Esophagus muscularis mucosa (tissue), 4 donors: ENCODE measurements at regions not wholly inside any gene's neighbourhood (a gene's known extent, or its start where the extent isn't known, plus 50 kb on each side); places are given as distances from the start of the nearest gene placed in this dataset.

ENCODE experiments used
- DNase-seq: peaks from one replicate; pipeline ENCODE4 v3.0.0-alpha.2; 2017; ENCODE audit errors: extremely low spot score
- H3K27ac ChIP-seq, 4 donors: fragments of 200-600 bp; sonication (generic); replicated peaks in 1 of 4; 1 replicate in 3 of 4; 2 replicates in 1 of 4; pipeline ENCODE4 v1.5.1; 2016 to 2019; ENCODE audit warnings: mild to moderate bottlenecking in 1 of 4
- H3K27me3 ChIP-seq, 4 donors: fragments of 200-600 bp; sonication (generic); one replicate each; pipeline versions ENCODE4 v1.5.1 to v1.6.0; 2016 to 2019
- H3K36me3 ChIP-seq, 4 donors: fragments of 200-600 bp; sonication (generic); one replicate each; pipeline ENCODE4 v1.5.1; 2016 to 2019
- H3K4me1 ChIP-seq, 4 donors: fragments of 200-600 bp; sonication (generic); one replicate each; pipeline ENCODE4 v1.5.1; 2016 to 2019
- H3K4me3 ChIP-seq, 4 donors: fragments of 200-600 bp; sonication (generic); 1 replicate in 2 of 4; 2 replicates in 2 of 4; pipeline ENCODE4 v1.5.1; 2016 to 2019; ENCODE audit warnings: mild to moderate bottlenecking in 4 of 4, moderate library complexity in 1 of 4
- H3K9me3 ChIP-seq, 4 donors: fragments of 200-600 bp; sonication (generic); 1 replicate in 3 of 4; 2 replicates in 1 of 4; pipeline ENCODE4 v1.5.1; 2016 to 2019
- CTCF ChIP-seq, 3 experiments: fragments of 200-600 bp in 2 of 3; fragments of 450-650 bp in 1 of 3; sonication (generic) in 2 of 3; IDR thresholded peaks; one replicate each; pipeline ENCODE4 v1.5.1; 2017 to 2019; ENCODE audit warnings: antibody characterized with exemption in 3 of 3, mild to moderate bottlenecking in 2 of 3, moderate library complexity in 1 of 3
- EP300 ChIP-seq: sonication (generic); formaldehyde crosslinking; IDR thresholded peaks from one replicate; pipeline ENCODE4 v1.6.1; 2017; ENCODE audit warnings: antibody characterized with exemption
- POLR2A ChIP-seq: fragments of 450-650 bp; IDR thresholded peaks from one replicate; pipeline ENCODE4 v1.6.1; 2017; ENCODE audit warnings: antibody characterized with exemption, moderate library complexity, mild to moderate bottlenecking, low read depth
- POLR2AphosphoS5 ChIP-seq, 2 donors: sonication (generic); formaldehyde crosslinking; IDR thresholded peaks; one replicate each; pipeline ENCODE4 v1.6.1; 2017; ENCODE audit warnings: antibody characterized with exemption in 2 of 2
- WGBS: methylation state at CpG from one replicate; pipeline ENCODE4 v1.1.5; 2018; 5-methylcytosine and 5-hydroxymethylcytosine counted together
- intact Hi-C: fragments of 100-400 bp; cut with DNase I; formaldehyde crosslinking; loops from one replicate; pipeline ENCODE4 v1.15.1; 2023

GRCh38 chr3:22101351-22101750 lies 350.3 kb upstream of the ZNF385D start:
- intact Hi-C loops: no loop called here
- H3K9me3 ChIP-seq: no peaks in the 10 kb centered on the region
- no peak overlapping the region for H3K27ac ChIP-seq
- no peak overlapping the region for H3K4me3 ChIP-seq
- H3K27me3 ChIP-seq: no peaks in the 10 kb centered on the region
- DNase-seq: no peak
- TF ChIP-seq EP300: no peak
- TF ChIP-seq POLR2AphosphoS5 (IDR thresholded peaks at IDR 0.05): no peak
- no peak for TF ChIP-seq CTCF (IDR thresholded peaks at IDR 0.05)
- TF ChIP-seq POLR2A: no peak
- no peaks in the 10 kb centered on the region for H3K36me3 ChIP-seq
- 73% methylated on average over 6 of the region's 6 CpGs for WGBS
- no peaks in the 10 kb centered on the region for H3K4me1 ChIP-seq

- Histone ChIP-seq H3K36me3 (no peaks in the 10 kb centered on the region), H3K9me3 (no peaks in the 10 kb centered on the region), H3K27me3 (no peaks in the 10 kb centered on the region), H3K27ac (no peak overlapping the region), H3K4me1 (no peaks in the 10 kb centered on the region), H3K4me3 (no peak overlapping the region)
- WGBS: 95% methylated on average over 1 of the region's 1 CpG
- no peak for TF ChIP-seq CTCF (IDR thresholded peaks at IDR 0.05)
- no peak for TF ChIP-seq EP300
- no peak for TF ChIP-seq POLR2A
- no peak for TF ChIP-seq POLR2AphosphoS5 (IDR thresholded peaks at IDR 0.05)
- intact Hi-C loops: no loop called here
- DNase-seq: no peak
Measured at GRCh38 chr3:22101811-22102210, 350.8 kb upstream of the ZNF385D start.

- no peaks in the 10 kb centered on the region for H3K9me3 ChIP-seq
- H3K27ac ChIP-seq: no peak overlapping the region
- no peaks in the 10 kb centered on the region for H3K4me1 ChIP-seq
- H3K36me3 ChIP-seq: no peaks in the 10 kb centered on the region
- no peak overlapping the region for H3K4me3 ChIP-seq
- H3K27me3 ChIP-seq: no peaks in the 10 kb centered on the region
- intact Hi-C loops: no loop called here
- WGBS: 85% methylated on average over 1 of the region's 1 CpG
- DNase-seq: no peak
- TF ChIP-seq CTCF (IDR thresholded peaks at IDR 0.05): no peak
- TF ChIP-seq POLR2AphosphoS5 (IDR thresholded peaks at IDR 0.05): no peak
- TF ChIP-seq POLR2A: no peak
- no peak for TF ChIP-seq EP300
Measured at GRCh38 chr3:22103423-22103822, 352.4 kb upstream of the ZNF385D start.

- intact Hi-C loops: no loop called here
- Histone ChIP-seq H3K27me3 (no peaks in the 10 kb centered on the region), H3K27ac (no peak overlapping the region), H3K36me3 (no peaks in the 10 kb centered on the region), H3K9me3 (no peaks in the 10 kb centered on the region), H3K4me3 (no peak overlapping the region), H3K4me1 (no peaks in the 10 kb centered on the region)
- no peak for DNase-seq
- 83% methylated on average over 5 of the region's 5 CpGs for WGBS
- TF ChIP-seq EP300 (no peak), CTCF (IDR thresholded peaks at IDR 0.05) (no peak), POLR2A (no peak), POLR2AphosphoS5 (IDR thresholded peaks at IDR 0.05) (no peak)
Measured at GRCh38 chr3:22106213-22106896, 355.3 kb upstream of the ZNF385D start.

GRCh38 chr3:22111226-22111625 lies 360.2 kb upstream of the ZNF385D start:
- Histone ChIP-seq H3K27me3 (no peaks in the 10 kb centered on the region), H3K4me3 (no peak overlapping the region), H3K36me3 (no peaks in the 10 kb centered on the region), H3K27ac (no peak overlapping the region), H3K4me1 (no peaks in the 10 kb centered on the region), H3K9me3 (no peaks in the 10 kb centered on the region)
- WGBS: 72% methylated on average over 5 of the region's 5 CpGs
- no peak for TF ChIP-seq CTCF (IDR thresholded peaks at IDR 0.05)
- TF ChIP-seq POLR2AphosphoS5 (IDR thresholded peaks at IDR 0.05): no peak
- TF ChIP-seq POLR2A: no peak
- no peak for TF ChIP-seq EP300
- intact Hi-C loops: loop anchor here (5.0 to 10.0 kb wide), 2 partner anchors 359 to 1766 kb away; partner anchors contain the start of gene ZNF385D
- no peak for DNase-seq
